B cell (primary cell): ENCODE measurements at regions not wholly inside any gene's neighbourhood (a gene's known extent, or its start where the extent isn't known, plus 50 kb on each side); places are given as distances from the start of the nearest gene placed in this dataset.

Source experiments
- EZH2 ChIP-seq: IDR thresholded peaks from 2 replicates; pipeline ENCODE4 v1.6.1; 2012; ENCODE audit warnings: borderline replicate concordance, low read depth, mild to moderate bottlenecking, moderate library complexity, low read length; ENCODE audit not compliant: insufficient read depth, poor library complexity, severe bottlenecking
- TF ChIP-seq, protein P1 (sequence below): fragments of 200-600 bp; IDR thresholded peaks from one replicate; pipeline ENCODE4 v1.8.0; 2022; ENCODE audit warnings: antibody characterized with exemption, mild to moderate bottlenecking

DNA sequence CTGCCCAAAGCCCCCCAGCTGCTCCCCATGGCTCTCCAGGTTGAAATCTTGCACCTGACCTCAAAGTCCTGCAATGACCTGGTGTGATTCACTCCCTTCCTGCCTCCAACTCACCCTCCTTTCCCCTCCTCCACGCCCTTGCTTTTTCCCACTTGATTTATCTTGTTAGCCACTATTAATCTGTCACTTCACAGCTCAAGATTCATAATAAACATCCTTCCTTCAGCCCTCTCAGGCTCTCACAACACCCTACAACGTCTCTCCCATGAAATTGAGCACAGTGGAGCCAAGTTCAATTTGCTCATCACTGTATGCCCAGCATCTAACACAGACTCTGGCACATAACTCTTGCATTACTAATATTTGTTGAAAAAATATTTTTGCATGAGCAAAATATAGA is 85.6 kb upstream of the SLC35G4 start:
- TF ChIP-seq EZH2: no peak
- TF ChIP-seq, protein P1, sequence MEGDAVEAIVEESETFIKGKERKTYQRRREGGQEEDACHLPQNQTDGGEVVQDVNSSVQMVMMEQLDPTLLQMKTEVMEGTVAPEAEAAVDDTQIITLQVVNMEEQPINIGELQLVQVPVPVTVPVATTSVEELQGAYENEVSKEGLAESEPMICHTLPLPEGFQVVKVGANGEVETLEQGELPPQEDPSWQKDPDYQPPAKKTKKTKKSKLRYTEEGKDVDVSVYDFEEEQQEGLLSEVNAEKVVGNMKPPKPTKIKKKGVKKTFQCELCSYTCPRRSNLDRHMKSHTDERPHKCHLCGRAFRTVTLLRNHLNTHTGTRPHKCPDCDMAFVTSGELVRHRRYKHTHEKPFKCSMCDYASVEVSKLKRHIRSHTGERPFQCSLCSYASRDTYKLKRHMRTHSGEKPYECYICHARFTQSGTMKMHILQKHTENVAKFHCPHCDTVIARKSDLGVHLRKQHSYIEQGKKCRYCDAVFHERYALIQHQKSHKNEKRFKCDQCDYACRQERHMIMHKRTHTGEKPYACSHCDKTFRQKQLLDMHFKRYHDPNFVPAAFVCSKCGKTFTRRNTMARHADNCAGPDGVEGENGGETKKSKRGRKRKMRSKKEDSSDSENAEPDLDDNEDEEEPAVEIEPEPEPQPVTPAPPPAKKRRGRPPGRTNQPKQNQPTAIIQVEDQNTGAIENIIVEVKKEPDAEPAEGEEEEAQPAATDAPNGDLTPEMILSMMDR: no peak
